ENCODE measurements at regions not wholly inside any gene's neighbourhood (a gene's known extent, or its start where the extent isn't known, plus 50 kb on each side); places are given as distances from the start of the nearest gene placed in this dataset.

- intact Hi-C loops (cut with DNase I), result no loop called here
- ATAC-seq, result no peak
Measured at GRCh38 chr3:103906808-103907207, 1459.9 kb upstream of the ALCAM start.

GRCh38 chr3:103907567-103907966 lies 1459.1 kb upstream of the ALCAM start:
- intact Hi-C loops (cut with DNase I), result no loop called here
- no peak overlapping the region for H3K27ac ChIP-seq (ENCODE audit: low read length)
- 95% methylated on average over 3 of the region's 3 CpGs for WGBS

More at GRCh38 chr3:103906808-103907207, 1459.9 kb upstream of the ALCAM start:
- Histone ChIP-seq H3K27me3 (ENCODE audit: control insufficient read depth, insufficient read depth) (no peaks in the 10 kb centered on the region), H3K27ac (ENCODE audit: low read length) (no peak overlapping the region), H3K9me3 (ENCODE audit: control insufficient read depth, low read length) (no peaks in the 10 kb centered on the region), H3K4me3 (ENCODE audit: low read length) (no peak overlapping the region), H3K4me1 (ENCODE audit: control insufficient read depth, insufficient read depth, low read length) (no peaks in the 10 kb centered on the region)
- whole genome bisulfite sequencing, result 76% methylated on average over 2 of the region's 2 CpGs
- DNase-seq, result no peak

GRCh38 chr3:103909395-103909794 lies 1457.3 kb upstream of the ALCAM start:
- no peaks in the 10 kb centered on the region for H3K9me3 ChIP-seq (ENCODE audit: control insufficient read depth, low read length)
- no peak for ATAC-seq
- no peaks in the 10 kb centered on the region for H3K4me1 ChIP-seq (ENCODE audit: control insufficient read depth, insufficient read depth, low read length)
- intact Hi-C loops (cut with DNase I), result no loop called here
- no peak for DNase-seq
- H3K27me3 ChIP-seq (ENCODE audit: control insufficient read depth, insufficient read depth), result no peaks in the 10 kb centered on the region
- H3K4me3 ChIP-seq (ENCODE audit: low read length), result no peak overlapping the region
- WGBS, result 89% methylated on average over 1 of the region's 1 CpG
- H3K27ac ChIP-seq (ENCODE audit: low read length), result no peak overlapping the region

More at GRCh38 chr3:103907567-103907966, 1459.1 kb upstream of the ALCAM start:
- Histone ChIP-seq H3K4me1 (ENCODE audit: control insufficient read depth, insufficient read depth, low read length) (no peaks in the 10 kb centered on the region), H3K9me3 (ENCODE audit: control insufficient read depth, low read length) (no peaks in the 10 kb centered on the region), H3K4me3 (ENCODE audit: low read length) (no peak overlapping the region), H3K27me3 (ENCODE audit: control insufficient read depth, insufficient read depth) (no peaks in the 10 kb centered on the region)
- no peak for DNase-seq
- ATAC-seq, result no peak

- DNase-seq, result no peak
- no peak for ATAC-seq
- Histone ChIP-seq H3K4me3 (ENCODE audit: low read length) (no peak overlapping the region), H3K27ac (ENCODE audit: low read length) (no peak overlapping the region), H3K4me1 (ENCODE audit: control insufficient read depth, insufficient read depth, low read length) (no peaks in the 10 kb centered on the region), H3K9me3 (ENCODE audit: control insufficient read depth, low read length) (no peaks in the 10 kb centered on the region), H3K27me3 (ENCODE audit: control insufficient read depth, insufficient read depth) (no peaks in the 10 kb centered on the region)
- intact Hi-C loops (cut with DNase I), result no loop called here
Measured at GRCh38 chr3:103918336-103918735, 1448.4 kb upstream of the ALCAM start.

- H3K9me3 ChIP-seq (ENCODE audit: control insufficient read depth, low read length), result no peaks in the 10 kb centered on the region
- H3K27me3 ChIP-seq (ENCODE audit: control insufficient read depth, insufficient read depth), result no peaks in the 10 kb centered on the region
- intact Hi-C loops (cut with DNase I), result no loop called here
- no peak overlapping the region for H3K27ac ChIP-seq (ENCODE audit: low read length)
- no peak for DNase-seq
- ATAC-seq, result no peak
- no peaks in the 10 kb centered on the region for H3K4me1 ChIP-seq (ENCODE audit: control insufficient read depth, insufficient read depth, low read length)
- no peak overlapping the region for H3K4me3 ChIP-seq (ENCODE audit: low read length)
- 57% methylated on average over 3 of the region's 3 CpGs for WGBS
Measured at GRCh38 chr3:103919327-103919726, 1447.4 kb upstream of the ALCAM start.

- DNase-seq (no peak), ATAC-seq (no peak)
- intact Hi-C loops (cut with DNase I), result no loop called here
- Histone ChIP-seq H3K4me3 (ENCODE audit: low read length) (no peak overlapping the region), H3K27ac (ENCODE audit: low read length) (no peak overlapping the region), H3K9me3 (ENCODE audit: control insufficient read depth, low read length) (no peaks in the 10 kb centered on the region), H3K27me3 (ENCODE audit: control insufficient read depth, insufficient read depth) (no peaks in the 10 kb centered on the region), H3K4me1 (ENCODE audit: control insufficient read depth, insufficient read depth, low read length) (no peaks in the 10 kb centered on the region)
Measured at GRCh38 chr3:103923907-103924306, 1442.8 kb upstream of the ALCAM start.

GRCh38 chr3:103924544-103924943 lies 1442.2 kb upstream of the ALCAM start:
- Histone ChIP-seq H3K27me3 (ENCODE audit: control insufficient read depth, insufficient read depth) (no peaks in the 10 kb centered on the region), H3K27ac (ENCODE audit: low read length) (no peak overlapping the region), H3K4me3 (ENCODE audit: low read length) (no peak overlapping the region), H3K4me1 (ENCODE audit: control insufficient read depth, insufficient read depth, low read length) (no peaks in the 10 kb centered on the region), H3K9me3 (ENCODE audit: control insufficient read depth, low read length) (no peaks in the 10 kb centered on the region)
- ATAC-seq, result no peak
- 41% methylated on average over 1 of the region's 1 CpG for WGBS
- no peak for DNase-seq
- intact Hi-C loops (cut with DNase I), result no loop called here

- Histone ChIP-seq H3K27ac (ENCODE audit: low read length) (no peak overlapping the region), H3K9me3 (ENCODE audit: control insufficient read depth, low read length) (no peaks in the 10 kb centered on the region), H3K4me3 (ENCODE audit: low read length) (no peak overlapping the region), H3K27me3 (ENCODE audit: control insufficient read depth, insufficient read depth) (no peaks in the 10 kb centered on the region), H3K4me1 (ENCODE audit: control insufficient read depth, insufficient read depth, low read length) (no peaks in the 10 kb centered on the region)
- no peak for ATAC-seq
- 90% methylated on average over 12 of the region's 12 CpGs for WGBS
- no peak for DNase-seq
- intact Hi-C loops (cut with DNase I), result no loop called here
Measured at GRCh38 chr3:103926936-103927335, 1439.8 kb upstream of the ALCAM start.

- DNase-seq (no peak), ATAC-seq (no peak)
- WGBS, result 79% methylated on average over 1 of the region's 1 CpG
- Histone ChIP-seq H3K27ac (ENCODE audit: low read length) (no peak overlapping the region), H3K4me3 (ENCODE audit: low read length) (no peak overlapping the region), H3K27me3 (ENCODE audit: control insufficient read depth, insufficient read depth) (no peaks in the 10 kb centered on the region), H3K4me1 (ENCODE audit: control insufficient read depth, insufficient read depth, low read length) (no peaks in the 10 kb centered on the region), H3K9me3 (ENCODE audit: control insufficient read depth, low read length) (no peaks in the 10 kb centered on the region)
- intact Hi-C loops (cut with DNase I), result no loop called here
Measured at GRCh38 chr3:103927896-103928295, 1438.8 kb upstream of the ALCAM start.

- H3K27ac ChIP-seq (ENCODE audit: low read length), result no peak overlapping the region
- intact Hi-C loops (cut with DNase I), result no loop called here
- no peaks in the 10 kb centered on the region for H3K9me3 ChIP-seq (ENCODE audit: control insufficient read depth, low read length)
- DNase-seq (no peak), ATAC-seq (no peak)
- H3K4me1 ChIP-seq (ENCODE audit: control insufficient read depth, insufficient read depth, low read length), result no peaks in the 10 kb centered on the region
- H3K27me3 ChIP-seq (ENCODE audit: control insufficient read depth, insufficient read depth), result no peaks in the 10 kb centered on the region
- no peak overlapping the region for H3K4me3 ChIP-seq (ENCODE audit: low read length)
Measured at GRCh38 chr3:103937094-103937493, 1429.6 kb upstream of the ALCAM start.

- ATAC-seq, result no peak
- DNase-seq, result no peak
- Histone ChIP-seq H3K4me3 (ENCODE audit: low read length) (no peak overlapping the region), H3K27me3 (ENCODE audit: control insufficient read depth, insufficient read depth) (no peaks in the 10 kb centered on the region), H3K9me3 (ENCODE audit: control insufficient read depth, low read length) (no peaks in the 10 kb centered on the region), H3K27ac (ENCODE audit: low read length) (no peak overlapping the region), H3K4me1 (ENCODE audit: control insufficient read depth, insufficient read depth, low read length) (no peaks in the 10 kb centered on the region)
- intact Hi-C loops (cut with DNase I), result no loop called here
- 70% methylated on average over 2 of the region's 2 CpGs for WGBS
Measured at GRCh38 chr3:103947062-103947461, 1419.6 kb upstream of the ALCAM start.

GRCh38 chr3:103949693-103950092 lies 1417.0 kb upstream of the ALCAM start:
- intact Hi-C loops (cut with DNase I), result no loop called here

More at GRCh38 chr3:103949693-103950092, 1417.0 kb upstream of the ALCAM start:
- no peaks in the 10 kb centered on the region for H3K27me3 ChIP-seq (ENCODE audit: control insufficient read depth, insufficient read depth)
- H3K27ac ChIP-seq (ENCODE audit: low read length), result no peak overlapping the region
- ATAC-seq (no peak), DNase-seq (no peak)
- no peaks in the 10 kb centered on the region for H3K9me3 ChIP-seq (ENCODE audit: control insufficient read depth, low read length)
- H3K4me3 ChIP-seq (ENCODE audit: low read length), result no peak overlapping the region
- 59% methylated on average over 1 of the region's 1 CpG for WGBS
- H3K4me1 ChIP-seq (ENCODE audit: control insufficient read depth, insufficient read depth, low read length), result no peaks in the 10 kb centered on the region
